HUES48 (cell line): ENCODE measurements at regions not wholly inside any gene's neighbourhood (a gene's known extent, or its start where the extent isn't known, plus 50 kb on each side); places are given as distances from the start of the nearest gene placed in this dataset.
"Not testable (repeated sequence)": the region's sequence is repeated elsewhere in the genome, so short reads cannot be mapped to it uniquely, and the experiment has no call there.

ENCODE experiments used
- H3K27ac ChIP-seq: one replicate; pipeline ENCODE4 v1.7.0; 2013; ENCODE audit warnings: low read depth, low read length, inconsistent platforms
- H3K27me3 ChIP-seq: 2 replicates; pipeline ENCODE4 v1.6.1; 2013; ENCODE audit warnings: mild to moderate bottlenecking, low read length; ENCODE audit not compliant: control insufficient read depth, insufficient read depth
- H3K36me3 ChIP-seq: 2 replicates; pipeline ENCODE4 v1.6.1; 2013; ENCODE audit warnings: low read length; ENCODE audit not compliant: control insufficient read depth, insufficient read depth
- H3K4me1 ChIP-seq: 2 replicates; pipeline ENCODE4 v1.6.1; 2013; ENCODE audit warnings: mild to moderate bottlenecking, low read length; ENCODE audit not compliant: control insufficient read depth, insufficient read depth
- H3K4me3 ChIP-seq: 2 replicates; pipeline ENCODE4 v1.5.1; 2013; ENCODE audit warnings: mild to moderate bottlenecking, low read depth, low read length
- H3K9ac ChIP-seq: 2 replicates; pipeline ENCODE4 v1.6.1; 2013; ENCODE audit warnings: mild to moderate bottlenecking, low read depth, low read length, moderate library complexity
- H3K9me3 ChIP-seq: 2 replicates; pipeline ENCODE4 v1.6.1; 2013; ENCODE audit warnings: low read length; ENCODE audit not compliant: control insufficient read depth, insufficient read depth

DNA sequence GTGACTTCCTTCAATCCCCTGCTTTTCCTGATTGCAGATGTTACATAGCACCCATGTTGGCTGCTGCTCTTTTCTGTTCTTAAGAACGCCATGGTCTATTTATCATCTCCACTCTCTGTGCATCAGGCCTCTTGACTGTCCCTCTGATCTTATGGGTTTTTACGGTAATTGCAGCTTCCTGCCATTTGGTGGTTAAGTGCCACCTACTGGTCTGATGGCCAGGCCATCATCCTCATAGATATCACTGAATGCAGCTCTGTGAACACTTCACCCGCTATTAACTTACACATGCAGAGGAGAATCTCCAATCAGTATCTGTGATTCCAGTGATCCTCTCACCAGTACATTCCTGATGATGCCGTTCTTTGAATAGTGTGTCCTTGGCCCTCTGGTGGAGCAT, 382.4 kb downstream of the TRAM1L1 start:
- no peaks in the 10 kb centered on the region for H3K9me3 ChIP-seq
- H3K9ac ChIP-seq: no peak overlapping the region
- no peak overlapping the region for H3K27ac ChIP-seq
- H3K36me3 ChIP-seq: no peaks in the 10 kb centered on the region
- H3K27me3 ChIP-seq: no peaks in the 10 kb centered on the region
- H3K4me1 ChIP-seq: no peaks in the 10 kb centered on the region
- H3K4me3 ChIP-seq: no peak overlapping the region

DNA sequence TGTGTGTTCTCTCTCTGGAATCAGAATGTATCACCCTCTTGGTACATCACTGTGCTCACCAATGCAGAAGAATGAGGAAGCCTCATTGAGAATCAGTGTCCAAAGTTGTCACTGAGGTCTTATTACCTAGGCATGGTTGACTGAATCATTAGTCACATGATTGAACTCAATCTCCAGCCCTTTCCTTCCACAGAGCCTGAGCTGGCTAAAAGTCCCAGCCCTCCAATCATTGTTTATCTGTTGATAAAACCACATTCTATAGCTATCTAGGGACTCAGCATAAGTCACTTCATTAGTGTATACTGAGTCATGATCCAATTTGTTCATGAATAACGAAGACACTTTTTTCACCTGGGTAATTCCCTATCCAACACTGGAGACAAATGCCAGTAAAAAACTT, 396.8 kb downstream of the TRAM1L1 start:
- Histone ChIP-seq H3K4me1 (no peaks in the 10 kb centered on the region), H3K27ac (no peak overlapping the region), H3K9ac (no peak overlapping the region), H3K36me3 (no peaks in the 10 kb centered on the region), H3K9me3 (no peaks in the 10 kb centered on the region), H3K4me3 (no peak overlapping the region), H3K27me3 (no peaks in the 10 kb centered on the region)

DNA sequence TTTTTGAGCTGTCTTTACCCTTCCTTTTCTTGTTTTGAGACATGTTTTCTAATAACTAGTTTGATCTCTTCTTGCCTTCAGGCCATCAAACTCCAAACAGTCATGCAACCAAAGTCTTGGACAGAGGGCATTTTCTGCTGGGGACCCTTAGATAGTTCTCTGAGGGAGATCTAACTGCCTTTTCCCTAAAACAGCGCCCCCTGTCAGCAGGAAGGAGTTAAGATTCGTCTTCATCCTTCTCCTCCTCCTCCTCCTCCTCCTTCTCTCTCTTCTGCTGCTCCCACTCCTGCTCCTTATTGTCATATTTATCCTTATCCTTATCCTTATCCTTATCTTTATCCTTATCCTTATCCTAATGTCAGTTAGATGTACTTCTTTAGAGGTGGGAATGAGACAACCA, 417.2 kb downstream of the TRAM1L1 start:
- Histone ChIP-seq H3K27me3 (no peaks in the 10 kb centered on the region), H3K4me1 (no peaks in the 10 kb centered on the region), H3K4me3 (no peak overlapping the region), H3K9ac (no peak overlapping the region), H3K36me3 (no peaks in the 10 kb centered on the region), H3K27ac (no peak overlapping the region), H3K9me3 (peaks cover 7% of the 10 kb centered on the region; the same call in 1 of the 2 replicates)

DNA sequence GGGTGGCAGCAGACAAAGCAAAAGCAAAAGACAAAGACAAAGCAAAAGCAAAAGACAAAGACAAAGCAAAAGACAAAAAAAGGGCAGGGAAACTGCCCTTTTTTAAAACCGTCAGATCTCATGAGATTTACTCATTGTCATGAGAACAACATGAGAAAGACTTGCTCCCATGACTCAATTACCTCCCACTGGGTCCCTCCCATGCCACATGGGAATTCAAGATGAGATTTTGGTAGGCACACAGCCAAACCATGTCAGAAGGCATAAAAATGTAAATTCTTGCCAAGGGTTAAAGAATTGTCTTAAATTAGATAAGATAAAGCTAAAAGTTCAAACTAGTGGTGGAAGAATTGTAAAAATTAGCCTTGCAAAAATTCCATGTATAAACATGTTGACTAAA, 419.7 kb downstream of the TRAM1L1 start:
- Histone ChIP-seq H3K4me1 (no peaks in the 10 kb centered on the region), H3K36me3 (no peaks in the 10 kb centered on the region), H3K27ac (no peak overlapping the region), H3K27me3 (no peaks in the 10 kb centered on the region), H3K9me3 (peaks cover 7% of the 10 kb centered on the region; the same call in 1 of the 2 replicates), H3K4me3 (no peak overlapping the region), H3K9ac (no peak overlapping the region)

DNA sequence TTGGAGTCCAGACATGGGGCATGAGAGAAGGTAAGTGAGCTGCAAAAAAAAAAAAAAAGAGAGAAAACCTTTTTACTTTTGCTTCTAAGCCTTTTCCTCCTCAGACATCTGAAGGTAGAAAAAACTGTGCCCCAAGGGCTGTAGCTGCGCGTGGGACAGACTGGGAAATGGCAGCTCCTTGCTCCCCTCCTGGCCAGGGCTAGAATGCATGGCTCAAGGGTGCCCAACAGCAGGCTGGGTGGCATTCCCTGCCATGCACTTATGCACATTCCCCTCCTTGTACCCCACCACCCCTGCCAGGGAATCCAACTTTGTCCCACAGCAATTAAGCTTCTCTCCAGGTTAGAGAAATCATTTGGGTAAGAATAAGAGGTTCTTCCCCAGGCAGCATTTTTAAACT, 421.2 kb downstream of the TRAM1L1 start:
- no peaks in the 10 kb centered on the region for H3K36me3 ChIP-seq

DNA sequence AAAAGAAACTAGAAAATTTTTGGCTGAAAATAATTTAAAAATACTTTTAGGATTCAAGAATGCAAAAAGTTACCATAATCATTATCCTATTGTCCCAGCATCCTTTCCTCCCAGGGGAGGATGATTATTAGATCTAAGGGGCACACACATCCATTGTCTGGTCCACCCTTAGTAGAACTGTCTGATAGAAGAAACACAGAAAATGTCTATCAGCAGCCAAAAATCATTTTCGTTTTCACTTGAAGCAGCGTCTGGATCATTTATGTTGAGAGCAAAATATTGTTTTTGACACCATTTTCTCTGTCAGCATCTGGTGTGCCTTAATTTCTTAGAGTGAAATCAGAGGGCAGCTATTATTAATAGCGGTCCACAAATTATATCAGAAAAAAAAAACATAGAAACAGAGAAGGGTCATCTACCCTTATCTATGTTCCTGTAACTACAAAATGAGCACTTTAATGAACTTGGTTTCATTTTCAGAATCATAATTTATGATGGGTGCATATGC, 446.3 kb downstream of the TRAM1L1 start:
- no peak overlapping the region for H3K4me3 ChIP-seq
- no peaks in the 10 kb centered on the region for H3K27me3 ChIP-seq

More for the DNA sequence above, 421.2 kb downstream of the TRAM1L1 start:
- H3K27ac ChIP-seq: no peak overlapping the region
- H3K9ac ChIP-seq: no peak overlapping the region
- H3K9me3 ChIP-seq: peaks cover 7% of the 10 kb centered on the region; the same call in 1 of the 2 replicates
- no peaks in the 10 kb centered on the region for H3K27me3 ChIP-seq
- no peaks in the 10 kb centered on the region for H3K4me1 ChIP-seq
- H3K4me3 ChIP-seq: no peak overlapping the region

DNA sequence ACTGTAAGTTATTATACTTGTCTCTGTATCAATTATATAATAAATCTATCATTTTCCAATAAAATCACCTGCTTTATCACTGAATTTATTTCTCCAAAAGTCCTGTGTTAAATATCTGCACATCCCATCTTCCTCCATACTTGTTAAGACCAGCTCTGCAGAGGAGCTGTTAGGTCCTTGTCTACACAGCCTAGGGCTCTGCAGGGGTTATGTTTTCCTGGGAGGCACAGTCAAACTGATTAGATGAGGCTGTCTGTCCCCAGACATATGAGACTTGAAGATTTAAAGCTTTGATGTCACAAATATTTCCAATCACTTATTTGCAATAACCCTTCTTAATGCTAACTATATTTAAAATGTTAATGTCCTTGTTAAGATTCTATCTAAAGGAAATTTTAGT, 446.8 kb downstream of the TRAM1L1 start:
- H3K4me1 ChIP-seq: no peaks in the 10 kb centered on the region
- H3K9ac ChIP-seq: no peak overlapping the region
- H3K36me3 ChIP-seq: no peaks in the 10 kb centered on the region
- H3K27me3 ChIP-seq: no peaks in the 10 kb centered on the region
- no peaks in the 10 kb centered on the region for H3K9me3 ChIP-seq
- no peak overlapping the region for H3K27ac ChIP-seq
- no peak overlapping the region for H3K4me3 ChIP-seq

More for the DNA sequence above, 446.3 kb downstream of the TRAM1L1 start:
- Histone ChIP-seq H3K4me1 (no peaks in the 10 kb centered on the region), H3K36me3 (no peaks in the 10 kb centered on the region), H3K27ac (no peak overlapping the region), H3K9ac (no peak overlapping the region), H3K9me3 (no peaks in the 10 kb centered on the region)

DNA sequence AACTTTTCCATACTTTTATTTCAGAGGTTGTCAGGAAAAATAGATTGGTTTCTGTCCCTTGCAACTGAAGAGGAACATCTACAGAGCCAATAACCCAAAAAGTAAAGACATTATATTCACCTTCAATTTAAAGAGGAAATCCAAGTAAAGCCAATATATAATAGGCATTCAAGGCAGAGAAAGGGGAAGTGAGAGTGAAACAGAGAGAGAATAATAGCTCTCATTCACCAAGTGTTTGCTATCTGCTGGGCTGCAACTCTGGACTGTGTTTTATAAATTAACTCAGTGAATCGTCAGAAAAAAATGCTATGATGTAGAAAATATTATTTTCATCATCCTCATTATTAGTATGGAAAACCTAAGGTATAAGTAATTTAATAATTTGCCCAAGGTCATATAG, 448.5 kb downstream of the TRAM1L1 start:
- no peaks in the 10 kb centered on the region for H3K36me3 ChIP-seq
- H3K27ac ChIP-seq: no peak overlapping the region
- no peak overlapping the region for H3K4me3 ChIP-seq
- H3K27me3 ChIP-seq: no peaks in the 10 kb centered on the region
- no peak overlapping the region for H3K9ac ChIP-seq
- no peaks in the 10 kb centered on the region for H3K9me3 ChIP-seq
- no peaks in the 10 kb centered on the region for H3K4me1 ChIP-seq

DNA sequence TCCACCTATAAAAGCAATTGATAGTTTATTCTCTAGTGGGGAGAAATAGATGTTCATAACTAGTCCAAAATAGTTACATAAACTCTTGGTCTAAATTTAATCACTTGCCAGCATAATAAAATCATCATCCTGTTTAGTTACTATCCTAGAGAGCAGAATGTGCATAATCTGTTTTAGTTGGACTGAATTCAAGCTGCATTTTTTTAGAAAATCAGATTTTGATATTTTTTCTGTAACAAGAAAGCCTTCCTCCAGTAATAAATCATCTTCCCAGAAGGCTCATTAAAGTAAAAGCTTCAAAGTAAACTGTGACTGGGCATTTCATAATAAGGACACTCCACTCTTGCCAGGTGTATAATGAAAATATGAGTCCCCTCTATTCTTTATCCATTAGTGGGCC, 453.1 kb downstream of the TRAM1L1 start:
- Histone ChIP-seq H3K4me1 (peaks cover 7% of the 10 kb centered on the region; the same call in 1 of the 2 replicates), H3K36me3 (no peaks in the 10 kb centered on the region), H3K9ac (no peak overlapping the region), H3K27ac (no peak overlapping the region), H3K4me3 (no peak overlapping the region), H3K9me3 (no peaks in the 10 kb centered on the region), H3K27me3 (no peaks in the 10 kb centered on the region)

DNA sequence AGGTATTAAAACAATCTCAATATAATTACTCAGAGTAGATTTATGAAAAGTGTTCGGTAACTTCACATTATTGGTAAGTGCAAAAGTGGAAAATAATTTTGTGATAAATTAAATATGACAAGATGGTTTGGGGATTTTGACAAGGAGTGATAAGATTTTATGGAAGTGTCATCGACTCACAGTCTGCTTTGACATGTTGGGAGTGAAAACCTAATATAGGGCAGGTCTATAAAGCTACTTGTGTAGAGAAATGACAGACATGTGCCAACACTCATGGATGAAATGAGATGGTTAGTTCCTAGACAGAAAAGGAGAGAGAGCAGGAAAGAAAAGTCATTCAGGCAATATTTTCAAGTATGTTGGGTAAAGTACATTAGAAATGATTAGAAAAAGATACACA, 456.8 kb downstream of the TRAM1L1 start:
- Histone ChIP-seq H3K27ac (no peak overlapping the region), H3K27me3 (no peaks in the 10 kb centered on the region), H3K9ac (no peak overlapping the region), H3K9me3 (no peaks in the 10 kb centered on the region), H3K4me1 (peaks cover 9% of the 10 kb centered on the region; the same call in 1 of the 2 replicates), H3K36me3 (no peaks in the 10 kb centered on the region), H3K4me3 (no peak overlapping the region)

DNA sequence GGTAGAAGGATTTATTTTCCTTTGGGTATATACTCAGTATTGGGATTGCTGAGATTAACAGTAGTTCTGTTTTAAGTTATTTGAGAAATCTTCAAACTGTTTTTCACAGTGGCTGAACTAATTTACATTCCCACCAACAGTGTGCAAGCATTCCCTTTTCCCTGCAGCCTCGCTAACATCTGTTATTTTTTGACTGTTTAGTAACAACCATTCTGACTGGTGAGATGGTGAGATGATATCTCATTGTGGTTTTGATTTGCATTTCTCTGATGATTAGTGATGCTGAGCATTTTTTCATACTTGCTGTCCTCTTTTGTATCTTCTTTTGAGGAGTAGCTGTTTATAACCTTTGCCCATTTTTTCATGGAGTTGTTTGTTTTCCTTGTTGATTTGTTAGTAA, 457.8 kb downstream of the TRAM1L1 start:
- no peak overlapping the region for H3K27ac ChIP-seq
- H3K4me1 ChIP-seq: peaks cover 9% of the 10 kb centered on the region; the same call in 1 of the 2 replicates
- H3K9me3 ChIP-seq: no peaks in the 10 kb centered on the region
- no peak overlapping the region for H3K9ac ChIP-seq
- H3K27me3 ChIP-seq: no peaks in the 10 kb centered on the region
- H3K36me3 ChIP-seq: no peaks in the 10 kb centered on the region
- no peak overlapping the region for H3K4me3 ChIP-seq

DNA sequence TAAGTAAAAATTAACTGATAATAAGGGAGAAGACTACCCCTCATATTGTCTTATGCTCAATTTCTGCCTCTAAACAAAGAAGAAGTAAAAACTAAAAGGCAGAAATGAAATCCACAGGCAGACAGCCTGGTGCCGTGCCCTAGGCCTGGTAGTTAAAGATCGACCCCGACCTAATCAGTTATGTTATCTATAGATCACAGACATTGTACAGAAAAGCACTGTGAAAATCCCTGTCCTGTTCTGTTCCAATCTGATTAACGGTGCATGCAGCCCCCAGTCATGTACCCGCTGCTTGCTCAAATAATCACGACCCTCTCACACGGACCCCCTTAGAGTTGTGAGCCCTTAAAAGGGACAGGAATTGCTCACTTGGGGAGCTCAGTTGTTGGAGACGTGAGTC, 465.9 kb downstream of the TRAM1L1 start:
- H3K4me3 ChIP-seq, H3K27ac ChIP-seq, H3K9me3 ChIP-seq, H3K27me3 ChIP-seq, H3K9ac ChIP-seq, H3K4me1 ChIP-seq, H3K36me3 ChIP-seq: not testable (repeated sequence)
